GM12865 (cell line): ENCODE measurements at regions not wholly inside any gene's neighbourhood (a gene's known extent, or its start where the extent isn't known, plus 50 kb on each side); places are given as distances from the start of the nearest gene placed in this dataset.

ENCODE experiments used
- DNase-seq: peaks from one replicate; pipeline ENCODE4 v3.0.0; 2010; ENCODE audit warnings: low read depth
- H3K4me3 ChIP-seq: 2 replicates; pipeline ENCODE4 v1.5.1; 2011; ENCODE audit warnings: mild to moderate bottlenecking, low read depth, low read length, control low read depth
- TF ChIP-seq, protein P1 (sequence below): IDR thresholded peaks from 2 replicates; pipeline ENCODE4 v1.5.1; 2011; ENCODE audit warnings: low read length, control low read depth, low read depth, inconsistent platforms; ENCODE audit not compliant: insufficient read depth; ENCODE audit errors: missing control alignments

DNA sequence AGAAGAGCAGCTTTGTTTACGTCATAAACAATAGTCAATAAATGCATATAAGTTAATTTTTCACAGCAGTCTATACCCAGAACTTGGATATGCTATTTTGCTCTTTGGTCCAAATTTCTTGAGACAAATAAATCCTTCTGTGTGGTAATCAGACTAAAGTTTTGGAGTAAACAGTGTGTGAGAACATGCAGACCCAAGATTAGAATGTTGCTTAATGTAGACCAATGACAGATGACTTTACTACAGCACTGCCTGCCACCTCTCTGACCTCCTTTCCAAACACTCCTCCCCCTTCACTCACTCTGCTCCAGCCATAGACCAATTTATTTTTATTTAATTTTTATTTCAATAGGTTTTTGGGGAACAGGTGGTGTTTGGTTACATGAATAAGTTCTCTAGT lies 115.3 kb upstream of the TANK start:
- no peak overlapping the region for H3K4me3 ChIP-seq
- TF ChIP-seq, protein P1, sequence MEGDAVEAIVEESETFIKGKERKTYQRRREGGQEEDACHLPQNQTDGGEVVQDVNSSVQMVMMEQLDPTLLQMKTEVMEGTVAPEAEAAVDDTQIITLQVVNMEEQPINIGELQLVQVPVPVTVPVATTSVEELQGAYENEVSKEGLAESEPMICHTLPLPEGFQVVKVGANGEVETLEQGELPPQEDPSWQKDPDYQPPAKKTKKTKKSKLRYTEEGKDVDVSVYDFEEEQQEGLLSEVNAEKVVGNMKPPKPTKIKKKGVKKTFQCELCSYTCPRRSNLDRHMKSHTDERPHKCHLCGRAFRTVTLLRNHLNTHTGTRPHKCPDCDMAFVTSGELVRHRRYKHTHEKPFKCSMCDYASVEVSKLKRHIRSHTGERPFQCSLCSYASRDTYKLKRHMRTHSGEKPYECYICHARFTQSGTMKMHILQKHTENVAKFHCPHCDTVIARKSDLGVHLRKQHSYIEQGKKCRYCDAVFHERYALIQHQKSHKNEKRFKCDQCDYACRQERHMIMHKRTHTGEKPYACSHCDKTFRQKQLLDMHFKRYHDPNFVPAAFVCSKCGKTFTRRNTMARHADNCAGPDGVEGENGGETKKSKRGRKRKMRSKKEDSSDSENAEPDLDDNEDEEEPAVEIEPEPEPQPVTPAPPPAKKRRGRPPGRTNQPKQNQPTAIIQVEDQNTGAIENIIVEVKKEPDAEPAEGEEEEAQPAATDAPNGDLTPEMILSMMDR: no peak
- no peak for DNase-seq

DNA sequence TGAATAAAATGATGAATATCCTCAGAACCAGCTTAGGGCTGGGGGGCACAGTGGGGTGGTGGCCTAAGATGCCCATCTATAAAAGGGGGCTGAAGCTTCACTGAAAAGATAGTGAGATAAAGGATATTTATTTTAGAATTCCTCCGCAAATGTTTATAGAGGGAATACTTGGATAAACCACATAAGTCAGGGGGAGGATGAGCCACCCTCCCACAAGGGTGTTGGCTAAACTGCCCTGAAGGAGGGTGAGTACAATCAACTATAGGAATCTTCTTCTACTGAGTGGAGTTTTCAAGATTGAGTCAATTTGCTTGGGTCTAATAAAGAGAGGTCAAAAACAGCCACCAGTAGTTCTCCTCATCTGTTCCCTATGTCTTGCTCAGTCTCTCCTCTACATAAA lies 114.5 kb upstream of the TANK start:
- DNase-seq: no peak
- H3K4me3 ChIP-seq: no peak overlapping the region
- TF ChIP-seq, protein P1: no peak

DNA sequence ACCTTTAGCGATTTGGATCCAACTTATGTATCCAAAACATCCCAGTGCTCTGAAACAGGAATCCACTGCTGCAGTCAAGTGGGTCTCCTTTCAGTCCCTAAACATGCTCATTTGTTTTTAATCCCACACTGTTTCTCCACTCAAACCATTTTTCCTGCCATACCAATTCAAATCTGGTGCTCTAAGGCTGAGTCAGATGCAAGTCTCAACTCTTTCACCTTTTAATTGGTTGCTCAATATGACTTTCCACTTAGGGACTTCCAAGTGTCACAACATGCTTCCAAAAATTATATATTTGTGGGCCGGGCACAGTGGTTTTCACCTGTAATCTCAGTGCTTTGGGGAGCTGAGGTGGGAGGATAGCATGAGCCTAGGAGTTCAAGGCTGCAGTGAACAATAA lies 113.4 kb upstream of the TANK start:
- no peak overlapping the region for H3K4me3 ChIP-seq
- DNase-seq: no peak
- TF ChIP-seq, protein P1: no peak

DNA sequence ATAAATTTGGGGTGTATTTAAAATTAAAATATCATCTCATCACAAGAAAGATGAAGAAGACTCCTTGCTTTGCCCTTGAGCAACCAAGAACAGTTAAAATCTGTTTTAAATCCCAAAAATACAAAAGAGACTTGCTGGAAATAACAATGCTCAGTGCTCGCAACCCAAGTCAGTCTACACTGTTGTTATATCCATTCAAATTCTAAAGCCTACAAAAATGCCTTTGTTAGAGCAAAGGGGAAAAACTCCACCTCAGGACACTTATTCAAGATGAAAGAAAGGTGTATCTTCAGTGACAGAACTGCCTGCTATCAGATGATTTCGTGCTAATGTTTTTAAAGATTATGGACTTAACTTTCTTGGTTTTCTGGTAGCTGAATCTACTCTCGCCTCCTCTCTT lies 111.9 kb upstream of the TANK start:
- TF ChIP-seq, protein P1: no peak
- no peak overlapping the region for H3K4me3 ChIP-seq
- DNase-seq: no peak

DNA sequence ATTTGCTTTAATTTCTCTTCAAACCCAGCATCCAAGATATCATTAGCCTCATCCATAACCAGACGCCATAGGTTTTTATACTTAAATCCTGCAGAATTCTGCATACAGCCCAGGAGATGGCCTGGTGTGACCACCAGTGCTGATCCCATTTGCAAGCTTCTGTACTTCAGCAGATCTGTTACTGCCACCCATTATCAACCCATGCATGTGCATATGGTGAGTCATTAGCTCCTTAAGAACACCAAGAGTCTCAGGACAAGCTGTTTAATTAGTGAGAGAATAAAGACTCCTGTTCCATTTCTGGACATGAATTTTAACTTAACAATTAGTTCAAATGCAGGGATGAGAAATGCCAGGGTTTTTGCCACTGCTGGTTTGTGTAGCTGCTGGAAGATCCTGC lies 110.7 kb upstream of the TANK start:
- DNase-seq: no peak
- TF ChIP-seq, protein P1: no peak
- H3K4me3 ChIP-seq: no peak overlapping the region

- DNase-seq: no peak
- TF ChIP-seq, protein P1: no peak
- no peak overlapping the region for H3K4me3 ChIP-seq
These were observed 108.0 kb upstream of the TANK start for GRCh38 chr2:161052214-161052613.

DNA sequence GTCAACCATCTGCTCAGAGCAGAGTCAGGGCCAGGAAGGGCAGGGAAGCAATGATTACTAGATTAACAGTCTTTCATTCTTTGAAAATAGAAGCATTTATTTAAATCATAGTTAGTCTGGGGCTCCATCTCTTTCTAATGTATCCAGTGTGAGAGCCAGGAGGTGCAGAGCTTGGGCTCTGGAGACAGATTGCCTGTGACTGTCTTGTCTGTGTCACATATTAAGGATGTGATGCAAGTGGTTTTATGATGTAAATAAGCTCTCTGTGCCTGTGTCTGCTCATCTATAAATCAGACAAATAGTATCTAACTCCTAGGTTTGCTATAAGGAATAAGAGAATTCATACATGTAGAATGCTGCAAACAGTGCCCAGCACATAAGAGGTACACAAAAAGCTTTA lies 104.9 kb upstream of the TANK start:
- TF ChIP-seq, protein P1: no peak
- no peak for DNase-seq
- H3K4me3 ChIP-seq: no peak overlapping the region
